Thyroid gland (tissue), 4 donors: ENCODE measurements at regions not wholly inside any gene's neighbourhood (a gene's known extent, or its start where the extent isn't known, plus 50 kb on each side); places are given as distances from the start of the nearest gene placed in this dataset.

Experiments
- DNase-seq, 2 donors: peaks; one replicate each; pipeline ENCODE4 v3.0.0-alpha.2; 2019
- H3K27ac ChIP-seq, 3 donors: fragments of 200-600 bp; sonication (generic); 1 replicate in 2 of 3; 2 replicates in 1 of 3; pipeline ENCODE4 v1.5.1; 2016 to 2019; ENCODE audit warnings: mild to moderate bottlenecking in 1 of 3, moderate library complexity in 1 of 3
- H3K27me3 ChIP-seq: fragments of 200-600 bp; sonication (generic); one replicate; pipeline ENCODE4 v1.5.1; 2019
- H3K36me3 ChIP-seq, 2 donors: fragments of 200-600 bp; sonication (generic); one replicate each; pipeline ENCODE4 v1.5.1; 2016 to 2019
- H3K4me1 ChIP-seq, 2 donors: fragments of 200-600 bp; sonication (generic); one replicate each; pipeline ENCODE4 v1.5.1; 2017 to 2019
- H3K4me3 ChIP-seq, 3 donors: fragments of 200-600 bp; sonication (generic); replicated peaks in 1 of 3; 1 replicate in 2 of 3; 2 replicates in 1 of 3; pipeline ENCODE4 v1.5.1; 2016; ENCODE audit warnings: mild to moderate bottlenecking in 1 of 3
- H3K9me3 ChIP-seq: fragments of 200-600 bp; sonication (generic); one replicate; pipeline ENCODE4 v1.5.1; 2017
- CTCF ChIP-seq, 6 experiments: fragments of 200-600 bp in 3 of 6; fragments of 450-650 bp in 3 of 6; sonication (generic) in 3 of 6; IDR thresholded peaks; one replicate each; pipeline ENCODE4 v1.5.1; 2016 to 2019; ENCODE audit warnings: antibody characterized with exemption in 6 of 6, mild to moderate bottlenecking in 2 of 6, inconsistent platforms in 1 of 6, moderate library complexity in 1 of 6
- POLR2A ChIP-seq, 2 donors: fragments of 450-650 bp; IDR thresholded peaks; one replicate each; pipeline ENCODE4 v1.6.1; 2017; ENCODE audit warnings: antibody characterized with exemption in 2 of 2, mild to moderate bottlenecking in 2 of 2, moderate library complexity in 1 of 2
- WGBS, 2 donors: methylation state at CpG; one replicate each; pipeline ENCODE4 v1.1.5; 2017; 5-methylcytosine and 5-hydroxymethylcytosine counted together
- intact Hi-C: fragments of 100-400 bp; cut with DNase I; formaldehyde crosslinking; loops from one replicate; pipeline ENCODE4 v1.15.1; 2023

GRCh38 chr20:53875452-53875851, 194.9 kb downstream of the BCAS1 start:
- peaks cover 13 to 22% of the 10 kb centered on the region in 2 donors for H3K4me1 ChIP-seq
- DNase-seq = no peak
- H3K27me3 ChIP-seq = no peaks in the 10 kb centered on the region
- H3K9me3 ChIP-seq = no peaks in the 10 kb centered on the region
- WGBS, 2 donors = 95 to 98% methylated on average over 14 of the region's 14 CpGs
- H3K36me3 ChIP-seq = no peaks in the 10 kb centered on the region
- H3K27ac ChIP-seq = no peak overlapping the region
- no peak overlapping the region for H3K4me3 ChIP-seq
- intact Hi-C loops = no loop called here
- TF ChIP-seq CTCF (IDR thresholded peaks at IDR 0.05) (no peak), POLR2A (IDR thresholded peaks at IDR 0.05) (no peak)

GRCh38 chr20:53874706-53875105, 195.7 kb downstream of the BCAS1 start:
- DNase-seq = no peak
- TF ChIP-seq POLR2A (IDR thresholded peaks at IDR 0.05) (no peak), CTCF (IDR thresholded peaks at IDR 0.05) (no peak)

GRCh38 chr20:53874104-53874503, 196.3 kb downstream of the BCAS1 start:
- Histone ChIP-seq H3K9me3 (no peaks in the 10 kb centered on the region), H3K4me1 (peaks cover 26 to 33% of the 10 kb centered on the region in 2 donors), H3K27me3 (no peaks in the 10 kb centered on the region), H3K27ac (no peak overlapping the region), H3K36me3 (no peaks in the 10 kb centered on the region), H3K4me3 (no peak overlapping the region)
- 98 to 99% methylated on average over 7 of the region's 7 CpGs for WGBS, 2 donors
- TF ChIP-seq CTCF (IDR thresholded peaks at IDR 0.05) = no peak
- TF ChIP-seq POLR2A (IDR thresholded peaks at IDR 0.05) = no peak
- intact Hi-C loops = no loop called here
- DNase-seq = no peak

More at GRCh38 chr20:53874706-53875105, 195.7 kb downstream of the BCAS1 start:
- Histone ChIP-seq H3K27ac (no peak overlapping the region), H3K36me3 (no peaks in the 10 kb centered on the region), H3K27me3 (no peaks in the 10 kb centered on the region), H3K4me3 (no peak overlapping the region), H3K4me1 (peaks cover 20 to 27% of the 10 kb centered on the region in 2 donors), H3K9me3 (no peaks in the 10 kb centered on the region)
- intact Hi-C loops = no loop called here
- 95 to 98% methylated on average over 1 of the region's 1 CpG for WGBS, 2 donors

GRCh38 chr20:53873230-53873604, 197.2 kb downstream of the BCAS1 start:
- Histone ChIP-seq H3K27ac (peak overlapping the region; percentile 71 to 79 (median 74)), H3K4me3 (no peak overlapping the region), H3K9me3 (no peaks in the 10 kb centered on the region), H3K27me3 (no peaks in the 10 kb centered on the region), H3K4me1 (peaks cover 26 to 33% of the 10 kb centered on the region in 2 donors), H3K36me3 (no peaks in the 10 kb centered on the region)
- DNase-seq = no peak
- WGBS, 2 donors = 58 to 80% methylated on average over 2 of the region's 2 CpGs
- intact Hi-C loops = no loop called here
- TF ChIP-seq POLR2A (IDR thresholded peaks at IDR 0.05) (no peak), CTCF (IDR thresholded peaks at IDR 0.05) (no peak)

- intact Hi-C loops = no loop called here
- 21 to 22% methylated on average over 10 of the region's 10 CpGs for WGBS, 2 donors
Measured at GRCh38 chr20:53872561-53873229, 197.7 kb downstream of the BCAS1 start.

More at GRCh38 chr20:53872561-53873229, 197.7 kb downstream of the BCAS1 start:
- no peaks in the 10 kb centered on the region for H3K9me3 ChIP-seq
- H3K27ac ChIP-seq = peak overlapping the region; percentile 71 to 79 (median 74)
- no peaks in the 10 kb centered on the region for H3K36me3 ChIP-seq
- DNase-seq = peak; percentile 68 to 71
- H3K27me3 ChIP-seq = no peaks in the 10 kb centered on the region
- no peak for TF ChIP-seq POLR2A (IDR thresholded peaks at IDR 0.05)
- TF ChIP-seq CTCF (IDR thresholded peaks at IDR 0.05) = peak in 2 of 6 experiments; percentile 16 to 36
- peaks cover 31 to 37% of the 10 kb centered on the region in 2 donors for H3K4me1 ChIP-seq
- H3K4me3 ChIP-seq = no peak overlapping the region
